ENCODE measurements at regions not wholly inside any gene's neighbourhood (a gene's known extent, or its start where the extent isn't known, plus 50 kb on each side); places are given as distances from the start of the nearest gene placed in this dataset.

- POLR2A ChIA-PET = no interaction called here
- no peak overlapping the region for H3K4me3 ChIP-seq (replicated peaks in 1 of 2; ENCODE audit: low read depth in 1 of 2, low read length in 2 of 2)
- H3K9me3 ChIP-seq (ENCODE audit: control insufficient read depth in 1 of 2, insufficient read depth in 1 of 2, low read depth in 1 of 2, low read length in 2 of 2) = no peaks in the 10 kb centered on the region
- no TSS peak for BruUV-seq (replicated peaks)
- no peak overlapping the region for H2AFZ ChIP-seq (ENCODE audit: low read depth, low read length, poor library complexity, severe bottlenecking)
- H3K27me3 ChIP-seq (ENCODE audit: insufficient read depth, low read length) = no peaks in the 10 kb centered on the region
- H3K4me1 ChIP-seq (ENCODE audit: control insufficient read depth in 1 of 2, insufficient read depth in 2 of 2, low read length in 2 of 2) = no peaks in the 10 kb centered on the region
- RAD21 ChIA-PET (ENCODE audit: low non-redundant PET in 1 of 2, low total read pairs in 2 of 2, uncharacterized antibody in 2 of 2, unreplicated experiment in 2 of 2) = no interaction called here
- no peak for TF ChIP-seq CTCF (IDR thresholded peaks at IDR 0.05 in 2 of 3, conservative IDR thresholded peaks at IDR 0.05 in 1 of 3; ENCODE audit: borderline replicate concordance in 1 of 3, insufficient read depth in 1 of 3, low read depth in 2 of 3, low read length in 2 of 3)
- TF ChIP-seq EGR1 (IDR thresholded peaks at IDR 0.05; ENCODE audit: low read depth) = no peak
- no peak for TF ChIP-seq RAD21 (IDR thresholded peaks at IDR 0.05; ENCODE audit: low read depth)
- TF ChIP-seq, protein P1, sequence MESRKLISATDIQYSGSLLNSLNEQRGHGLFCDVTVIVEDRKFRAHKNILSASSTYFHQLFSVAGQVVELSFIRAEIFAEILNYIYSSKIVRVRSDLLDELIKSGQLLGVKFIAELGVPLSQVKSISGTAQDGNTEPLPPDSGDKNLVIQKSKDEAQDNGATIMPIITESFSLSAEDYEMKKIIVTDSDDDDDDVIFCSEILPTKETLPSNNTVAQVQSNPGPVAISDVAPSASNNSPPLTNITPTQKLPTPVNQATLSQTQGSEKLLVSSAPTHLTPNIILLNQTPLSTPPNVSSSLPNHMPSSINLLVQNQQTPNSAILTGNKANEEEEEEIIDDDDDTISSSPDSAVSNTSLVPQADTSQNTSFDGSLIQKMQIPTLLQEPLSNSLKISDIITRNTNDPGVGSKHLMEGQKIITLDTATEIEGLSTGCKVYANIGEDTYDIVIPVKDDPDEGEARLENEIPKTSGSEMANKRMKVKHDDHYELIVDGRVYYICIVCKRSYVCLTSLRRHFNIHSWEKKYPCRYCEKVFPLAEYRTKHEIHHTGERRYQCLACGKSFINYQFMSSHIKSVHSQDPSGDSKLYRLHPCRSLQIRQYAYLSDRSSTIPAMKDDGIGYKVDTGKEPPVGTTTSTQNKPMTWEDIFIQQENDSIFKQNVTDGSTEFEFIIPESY (IDR thresholded peaks at IDR 0.05; ENCODE audit: extremely low read depth, insufficient replicate concordance, low read length) = no peak
- no peak for TF ChIP-seq EZH2phosphoT487 (IDR thresholded peaks at IDR 0.05; ENCODE audit: borderline replicate concordance)
- no peak for TF ChIP-seq TCF7L2 (IDR thresholded peaks at IDR 0.05; ENCODE audit: borderline replicate concordance, extremely low read depth, insufficient read depth, insufficient read length)
- no peak for TF ChIP-seq CEBPB (IDR thresholded peaks at IDR 0.05; ENCODE audit: low read depth)
- TF ChIP-seq, protein P2, sequence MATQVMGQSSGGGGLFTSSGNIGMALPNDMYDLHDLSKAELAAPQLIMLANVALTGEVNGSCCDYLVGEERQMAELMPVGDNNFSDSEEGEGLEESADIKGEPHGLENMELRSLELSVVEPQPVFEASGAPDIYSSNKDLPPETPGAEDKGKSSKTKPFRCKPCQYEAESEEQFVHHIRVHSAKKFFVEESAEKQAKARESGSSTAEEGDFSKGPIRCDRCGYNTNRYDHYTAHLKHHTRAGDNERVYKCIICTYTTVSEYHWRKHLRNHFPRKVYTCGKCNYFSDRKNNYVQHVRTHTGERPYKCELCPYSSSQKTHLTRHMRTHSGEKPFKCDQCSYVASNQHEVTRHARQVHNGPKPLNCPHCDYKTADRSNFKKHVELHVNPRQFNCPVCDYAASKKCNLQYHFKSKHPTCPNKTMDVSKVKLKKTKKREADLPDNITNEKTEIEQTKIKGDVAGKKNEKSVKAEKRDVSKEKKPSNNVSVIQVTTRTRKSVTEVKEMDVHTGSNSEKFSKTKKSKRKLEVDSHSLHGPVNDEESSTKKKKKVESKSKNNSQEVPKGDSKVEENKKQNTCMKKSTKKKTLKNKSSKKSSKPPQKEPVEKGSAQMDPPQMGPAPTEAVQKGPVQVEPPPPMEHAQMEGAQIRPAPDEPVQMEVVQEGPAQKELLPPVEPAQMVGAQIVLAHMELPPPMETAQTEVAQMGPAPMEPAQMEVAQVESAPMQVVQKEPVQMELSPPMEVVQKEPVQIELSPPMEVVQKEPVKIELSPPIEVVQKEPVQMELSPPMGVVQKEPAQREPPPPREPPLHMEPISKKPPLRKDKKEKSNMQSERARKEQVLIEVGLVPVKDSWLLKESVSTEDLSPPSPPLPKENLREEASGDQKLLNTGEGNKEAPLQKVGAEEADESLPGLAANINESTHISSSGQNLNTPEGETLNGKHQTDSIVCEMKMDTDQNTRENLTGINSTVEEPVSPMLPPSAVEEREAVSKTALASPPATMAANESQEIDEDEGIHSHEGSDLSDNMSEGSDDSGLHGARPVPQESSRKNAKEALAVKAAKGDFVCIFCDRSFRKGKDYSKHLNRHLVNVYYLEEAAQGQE (IDR thresholded peaks at IDR 0.05; ENCODE audit: low read depth) = no peak
- no peak for TF ChIP-seq JUND (IDR thresholded peaks at IDR 0.05)
- TF ChIP-seq ZFX (IDR thresholded peaks at IDR 0.05) = no peak
- no peaks in the 10 kb centered on the region for H3K36me3 ChIP-seq (ENCODE audit: control insufficient read depth in 1 of 2, insufficient read depth in 2 of 2, low read length in 2 of 2)
- no peaks in the 10 kb centered on the region for H3K9me2 ChIP-seq (ENCODE audit: insufficient read depth)
- H3K4me2 ChIP-seq (ENCODE audit: low read length) = no peak overlapping the region
- no peak overlapping the region for H3K27ac ChIP-seq (ENCODE audit: low read depth, low read length)
- no peak overlapping the region for H3K9ac ChIP-seq (ENCODE audit: low read length)
- no peak for ATAC-seq
- CTCF ChIA-PET = no interaction called here
- intact Hi-C loops (cut with micrococcal nuclease) = no loop called here
- H4K20me1 ChIP-seq (ENCODE audit: insufficient read depth) = no peaks in the 10 kb centered on the region
- no peak for DNase-seq (ENCODE audit: low read depth, low spot score)
- no peaks in the 10 kb centered on the region for H3K79me2 ChIP-seq (ENCODE audit: insufficient read depth, low read length)
Measured at GRCh38 chr14:101109347-101109638, 205.8 kb upstream of the RTL1 start.
